ENCODE measurements at regions not wholly inside any gene's neighbourhood (a gene's known extent, or its start where the extent isn't known, plus 50 kb on each side); places are given as distances from the start of the nearest gene placed in this dataset.

DNA sequence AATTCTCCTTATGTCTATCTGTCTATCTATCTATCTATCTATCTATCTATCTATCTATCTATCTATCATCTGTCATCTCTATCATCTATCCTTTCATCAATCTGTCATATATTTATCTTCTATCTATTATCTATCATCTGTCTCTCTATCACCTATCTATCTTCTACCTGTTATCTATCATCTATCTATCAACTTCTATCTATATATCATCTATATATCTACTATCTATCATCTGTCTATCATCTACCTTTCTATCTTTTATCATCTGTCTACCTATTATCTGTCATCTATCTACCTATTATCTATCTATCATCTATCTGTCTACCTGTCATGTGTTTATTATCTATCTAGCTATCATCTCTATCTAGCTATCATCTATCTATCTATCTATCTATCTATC is 124.7 kb upstream of the C1orf174 start:
- dilution Hi-C loops (cut with HindIII; ENCODE audit: low sequenced_read_pairs, unreplicated experiment) = no loop called here
- H3K4me1 ChIP-seq (ENCODE audit: control insufficient read depth, insufficient read depth, low read length) = no peaks in the 10 kb centered on the region
- no peak overlapping the region for H3K9ac ChIP-seq (ENCODE audit: low read depth, low read length)
- H3K9me1 ChIP-seq (ENCODE audit: insufficient read depth, low read length) = no peaks in the 10 kb centered on the region
- H3K9me3 ChIP-seq (ENCODE audit: control insufficient read depth, insufficient read depth, low read length) = peaks cover 48% of the 10 kb centered on the region
- no peak overlapping the region for H2AFZ ChIP-seq (replicated peaks; ENCODE audit: low read length, poor library complexity)
- no peak for ATAC-seq (ENCODE audit: low read depth)
- ChIA-PET CTCF (no interaction called here), POLR2A (ENCODE audit: unreplicated experiment) (no interaction called here)
- H3K4me2 ChIP-seq (ENCODE audit: low read depth, low read length) = no peak overlapping the region
- H4K20me1 ChIP-seq (ENCODE audit: insufficient read depth, low read length) = no peaks in the 10 kb centered on the region
- H3K27ac ChIP-seq (ENCODE audit: insufficient read depth, low read length) = no peak overlapping the region
- H3K79me1 ChIP-seq (ENCODE audit: low read depth in 1 of 2, low read length in 2 of 2) = no peaks in the 10 kb centered on the region
- BruUV-seq (replicated peaks) = no TSS peak
- no peak overlapping the region for H3K23ac ChIP-seq (ENCODE audit: low read depth, low read length)
- H2AK9ac ChIP-seq (replicated peaks; ENCODE audit: low read depth, low read length, poor library complexity) = no peak overlapping the region
- H2BK15ac ChIP-seq (ENCODE audit: low read depth, low read length) = no peak overlapping the region
- no peak overlapping the region for H4K8ac ChIP-seq (ENCODE audit: low read depth in 2 of 2, low read length in 2 of 2)
- H4K91ac ChIP-seq (ENCODE audit: insufficient read depth, low read depth, low read length) = no peak overlapping the region
- DNase-seq = no peak
- no peak overlapping the region for H2BK5ac ChIP-seq (ENCODE audit: low read depth, low read length, poor library complexity, severe bottlenecking)
- no peak overlapping the region for H3K14ac ChIP-seq (replicated peaks; ENCODE audit: low read depth, low read length)
- no peak overlapping the region for H3K4me3 ChIP-seq (ENCODE audit: insufficient read depth, low read depth, low read length)
- no peaks in the 10 kb centered on the region for H3K27me3 ChIP-seq (ENCODE audit: control insufficient read depth, insufficient read depth, low read length)
- no peak overlapping the region for H3K4ac ChIP-seq (ENCODE audit: low read depth, low read length)
- H2BK20ac ChIP-seq (ENCODE audit: low read depth, low read length) = no peak overlapping the region
- no peaks in the 10 kb centered on the region for H3K36me3 ChIP-seq (ENCODE audit: control insufficient read depth, insufficient read depth, low read length)
- intact Hi-C loops (cut with micrococcal nuclease) = no loop called here
- TF ChIP-seq CHD1 (IDR thresholded peaks at IDR 0.05; ENCODE audit: low read depth, low read length) = no peak
- TF ChIP-seq, protein P1, sequence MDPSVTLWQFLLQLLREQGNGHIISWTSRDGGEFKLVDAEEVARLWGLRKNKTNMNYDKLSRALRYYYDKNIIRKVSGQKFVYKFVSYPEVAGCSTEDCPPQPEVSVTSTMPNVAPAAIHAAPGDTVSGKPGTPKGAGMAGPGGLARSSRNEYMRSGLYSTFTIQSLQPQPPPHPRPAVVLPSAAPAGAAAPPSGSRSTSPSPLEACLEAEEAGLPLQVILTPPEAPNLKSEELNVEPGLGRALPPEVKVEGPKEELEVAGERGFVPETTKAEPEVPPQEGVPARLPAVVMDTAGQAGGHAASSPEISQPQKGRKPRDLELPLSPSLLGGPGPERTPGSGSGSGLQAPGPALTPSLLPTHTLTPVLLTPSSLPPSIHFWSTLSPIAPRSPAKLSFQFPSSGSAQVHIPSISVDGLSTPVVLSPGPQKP (IDR thresholded peaks at IDR 0.05; ENCODE audit: borderline replicate concordance, low read depth, low read length) = no peak
- TF ChIP-seq NFE2L2 (IDR thresholded peaks at IDR 0.05; ENCODE audit: low read depth, low read length) = no peak
- no peak for TF ChIP-seq BHLHE40 (IDR thresholded peaks at IDR 0.05; ENCODE audit: low read depth, low read length)
- TF ChIP-seq MXI1 (IDR thresholded peaks at IDR 0.05; ENCODE audit: borderline replicate concordance, low read depth, low read length) = no peak
- TF ChIP-seq MAZ (IDR thresholded peaks at IDR 0.05; ENCODE audit: borderline replicate concordance, low read depth, low read length) = no peak
- no peak for TF ChIP-seq FOS (IDR thresholded peaks at IDR 0.05; ENCODE audit: low read depth, low read length)
- TF ChIP-seq RFX5 (IDR thresholded peaks at IDR 0.05; ENCODE audit: low read depth, low read length) = no peak
- no peak for TF ChIP-seq MAFK (IDR thresholded peaks at IDR 0.05; ENCODE audit: low read depth, low read length)
- TF ChIP-seq, protein P2, sequence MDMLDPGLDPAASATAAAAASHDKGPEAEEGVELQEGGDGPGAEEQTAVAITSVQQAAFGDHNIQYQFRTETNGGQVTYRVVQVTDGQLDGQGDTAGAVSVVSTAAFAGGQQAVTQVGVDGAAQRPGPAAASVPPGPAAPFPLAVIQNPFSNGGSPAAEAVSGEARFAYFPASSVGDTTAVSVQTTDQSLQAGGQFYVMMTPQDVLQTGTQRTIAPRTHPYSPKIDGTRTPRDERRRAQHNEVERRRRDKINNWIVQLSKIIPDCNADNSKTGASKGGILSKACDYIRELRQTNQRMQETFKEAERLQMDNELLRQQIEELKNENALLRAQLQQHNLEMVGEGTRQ (IDR thresholded peaks at IDR 0.05; ENCODE audit: low read depth, low read length) = no peak
- TF ChIP-seq RAD21 (IDR thresholded peaks at IDR 0.05; ENCODE audit: low read length) = no peak
- no peak for TF ChIP-seq CEBPB (IDR thresholded peaks at IDR 0.05; ENCODE audit: low read depth, low read length)
- TF ChIP-seq SMC3 (IDR thresholded peaks at IDR 0.05; ENCODE audit: low read depth, low read length) = no peak
- TF ChIP-seq RCOR1 (IDR thresholded peaks at IDR 0.05; ENCODE audit: insufficient replicate concordance, low read length) = no peak
- TF ChIP-seq POLR2A (IDR thresholded peaks at IDR 0.05; ENCODE audit: low read depth, low read length) = no peak
- TF ChIP-seq, protein P3, sequence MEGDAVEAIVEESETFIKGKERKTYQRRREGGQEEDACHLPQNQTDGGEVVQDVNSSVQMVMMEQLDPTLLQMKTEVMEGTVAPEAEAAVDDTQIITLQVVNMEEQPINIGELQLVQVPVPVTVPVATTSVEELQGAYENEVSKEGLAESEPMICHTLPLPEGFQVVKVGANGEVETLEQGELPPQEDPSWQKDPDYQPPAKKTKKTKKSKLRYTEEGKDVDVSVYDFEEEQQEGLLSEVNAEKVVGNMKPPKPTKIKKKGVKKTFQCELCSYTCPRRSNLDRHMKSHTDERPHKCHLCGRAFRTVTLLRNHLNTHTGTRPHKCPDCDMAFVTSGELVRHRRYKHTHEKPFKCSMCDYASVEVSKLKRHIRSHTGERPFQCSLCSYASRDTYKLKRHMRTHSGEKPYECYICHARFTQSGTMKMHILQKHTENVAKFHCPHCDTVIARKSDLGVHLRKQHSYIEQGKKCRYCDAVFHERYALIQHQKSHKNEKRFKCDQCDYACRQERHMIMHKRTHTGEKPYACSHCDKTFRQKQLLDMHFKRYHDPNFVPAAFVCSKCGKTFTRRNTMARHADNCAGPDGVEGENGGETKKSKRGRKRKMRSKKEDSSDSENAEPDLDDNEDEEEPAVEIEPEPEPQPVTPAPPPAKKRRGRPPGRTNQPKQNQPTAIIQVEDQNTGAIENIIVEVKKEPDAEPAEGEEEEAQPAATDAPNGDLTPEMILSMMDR (conservative IDR thresholded peaks at IDR 0.05; ENCODE audit: low read depth, low read length) = no peak
- in situ Hi-C loops (cut with MboI; ENCODE audit: low sequenced_read_pairs) = no loop called here
- no peak overlapping the region for H2AK5ac ChIP-seq (ENCODE audit: low read depth, low read length)
- H2BK120ac ChIP-seq (ENCODE audit: low read depth, low read length) = no peak overlapping the region
- H3K18ac ChIP-seq (ENCODE audit: low read depth, low read length) = no peak overlapping the region
- H3K56ac ChIP-seq (ENCODE audit: extremely low read depth, insufficient read depth, low read length) = no peak overlapping the region
- no peak overlapping the region for H4K5ac ChIP-seq (ENCODE audit: low read depth, low read length)
